ENCODE measurements at regions not wholly inside any gene's neighbourhood (a gene's known extent, or its start where the extent isn't known, plus 50 kb on each side); places are given as distances from the start of the nearest gene placed in this dataset.

DNA sequence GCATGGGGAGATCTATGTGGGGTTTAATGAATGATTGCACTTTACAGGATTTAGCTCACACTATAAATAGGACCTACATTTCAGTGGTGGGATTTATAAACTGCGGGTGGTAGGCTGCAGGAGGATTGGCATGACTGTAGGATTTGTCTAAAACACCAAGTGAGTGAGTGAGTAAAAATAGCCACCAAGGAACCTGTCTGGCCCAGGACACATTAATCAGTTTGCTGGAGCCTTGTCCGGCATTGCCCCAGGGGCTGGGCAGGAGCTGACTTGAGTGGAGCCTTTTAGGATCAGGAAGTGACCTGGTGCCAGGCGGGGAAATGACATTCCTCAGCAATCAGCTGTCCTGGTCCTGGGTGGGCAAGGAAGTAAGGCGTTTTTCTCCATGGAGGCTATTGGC, 193.9 kb upstream of the ADRA1D start:
- H3K27me3 Mint-ChIP-seq (ENCODE audit: low read depth), result no peaks in the 10 kb centered on the region
- no peak overlapping the region for H3K4me3 Mint-ChIP-seq
- DNase-seq (ENCODE audit: low spot score in 2 of 2, unreplicated experiment in 2 of 2), result no peak
- H3K27ac Mint-ChIP-seq, result no peak overlapping the region
- peaks cover 3% of the 10 kb centered on the region for H3K9me3 Mint-ChIP-seq
- TF ChIP-seq, protein P1, sequence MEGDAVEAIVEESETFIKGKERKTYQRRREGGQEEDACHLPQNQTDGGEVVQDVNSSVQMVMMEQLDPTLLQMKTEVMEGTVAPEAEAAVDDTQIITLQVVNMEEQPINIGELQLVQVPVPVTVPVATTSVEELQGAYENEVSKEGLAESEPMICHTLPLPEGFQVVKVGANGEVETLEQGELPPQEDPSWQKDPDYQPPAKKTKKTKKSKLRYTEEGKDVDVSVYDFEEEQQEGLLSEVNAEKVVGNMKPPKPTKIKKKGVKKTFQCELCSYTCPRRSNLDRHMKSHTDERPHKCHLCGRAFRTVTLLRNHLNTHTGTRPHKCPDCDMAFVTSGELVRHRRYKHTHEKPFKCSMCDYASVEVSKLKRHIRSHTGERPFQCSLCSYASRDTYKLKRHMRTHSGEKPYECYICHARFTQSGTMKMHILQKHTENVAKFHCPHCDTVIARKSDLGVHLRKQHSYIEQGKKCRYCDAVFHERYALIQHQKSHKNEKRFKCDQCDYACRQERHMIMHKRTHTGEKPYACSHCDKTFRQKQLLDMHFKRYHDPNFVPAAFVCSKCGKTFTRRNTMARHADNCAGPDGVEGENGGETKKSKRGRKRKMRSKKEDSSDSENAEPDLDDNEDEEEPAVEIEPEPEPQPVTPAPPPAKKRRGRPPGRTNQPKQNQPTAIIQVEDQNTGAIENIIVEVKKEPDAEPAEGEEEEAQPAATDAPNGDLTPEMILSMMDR (IDR thresholded peaks at IDR 0.05; ENCODE audit: unreplicated experiment), result no peak
- no peaks in the 10 kb centered on the region for H3K4me1 Mint-ChIP-seq
- H3K36me3 Mint-ChIP-seq, result no peaks in the 10 kb centered on the region

DNA sequence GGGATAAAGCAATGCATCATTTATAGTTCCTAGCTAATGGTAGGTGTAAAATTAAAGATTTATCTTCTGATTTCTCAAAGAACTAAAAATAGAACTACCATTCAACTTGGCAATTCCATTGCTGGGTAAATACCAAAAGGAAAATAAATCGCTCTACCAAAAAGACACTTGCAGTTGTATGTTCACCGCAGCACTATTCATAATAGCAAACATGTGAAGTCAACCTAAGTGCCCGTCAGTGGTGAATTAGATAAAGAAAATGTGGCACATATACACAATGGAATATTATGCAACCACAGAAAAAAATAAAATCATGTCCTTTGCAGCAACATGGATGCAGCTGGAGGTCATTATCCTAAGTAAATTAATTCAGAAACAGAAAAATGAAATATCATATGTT, 192.8 kb upstream of the ADRA1D start:
- H3K36me3 Mint-ChIP-seq, result no peaks in the 10 kb centered on the region
- H3K27ac Mint-ChIP-seq, result no peak overlapping the region
- no peak overlapping the region for H3K4me3 Mint-ChIP-seq
- H3K9me3 Mint-ChIP-seq, result peaks cover 3% of the 10 kb centered on the region
- no peak for DNase-seq (ENCODE audit: low spot score in 2 of 2, unreplicated experiment in 2 of 2)
- TF ChIP-seq, protein P1 (IDR thresholded peaks at IDR 0.05; ENCODE audit: unreplicated experiment), result no peak
- H3K4me1 Mint-ChIP-seq, result no peaks in the 10 kb centered on the region
- no peaks in the 10 kb centered on the region for H3K27me3 Mint-ChIP-seq (ENCODE audit: low read depth)

- TF ChIP-seq, protein P1 (IDR thresholded peaks at IDR 0.05; ENCODE audit: unreplicated experiment), result no peak
- Mint-ChIP-seq H3K27ac (no peak overlapping the region), H3K27me3 (ENCODE audit: low read depth) (no peaks in the 10 kb centered on the region), H3K4me1 (no peaks in the 10 kb centered on the region), H3K36me3 (no peaks in the 10 kb centered on the region), H3K4me3 (no peak overlapping the region), H3K9me3 (peaks cover 3% of the 10 kb centered on the region)
- no peak for DNase-seq (ENCODE audit: low spot score in 2 of 2, unreplicated experiment in 2 of 2)
Measured at GRCh38 chr20:4441191-4441590, 192.1 kb upstream of the ADRA1D start.

DNA sequence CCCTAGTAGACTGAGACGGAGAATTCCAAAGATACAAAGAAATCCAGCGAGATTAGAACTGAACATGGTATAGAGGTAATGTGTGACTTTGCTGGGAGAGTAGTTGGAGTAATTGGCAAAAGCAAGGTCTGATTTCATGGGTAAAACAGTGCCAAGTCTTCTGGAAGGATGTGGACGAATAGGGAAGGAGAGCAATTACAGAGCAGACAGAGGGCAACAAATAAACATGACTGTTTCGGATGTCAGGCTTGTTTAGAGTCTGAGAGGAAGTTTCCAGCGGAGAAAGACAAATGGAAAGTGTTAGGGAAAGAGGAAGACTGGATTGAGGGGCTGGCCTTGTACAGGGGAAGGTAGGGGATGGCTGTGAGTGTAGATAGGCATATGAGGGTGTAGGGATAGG, 190.4 kb upstream of the ADRA1D start:
- H3K27me3 Mint-ChIP-seq (ENCODE audit: low read depth), result no peaks in the 10 kb centered on the region
- H3K4me3 Mint-ChIP-seq, result no peak overlapping the region
- no peak for DNase-seq (ENCODE audit: low spot score in 2 of 2, unreplicated experiment in 2 of 2)

DNA sequence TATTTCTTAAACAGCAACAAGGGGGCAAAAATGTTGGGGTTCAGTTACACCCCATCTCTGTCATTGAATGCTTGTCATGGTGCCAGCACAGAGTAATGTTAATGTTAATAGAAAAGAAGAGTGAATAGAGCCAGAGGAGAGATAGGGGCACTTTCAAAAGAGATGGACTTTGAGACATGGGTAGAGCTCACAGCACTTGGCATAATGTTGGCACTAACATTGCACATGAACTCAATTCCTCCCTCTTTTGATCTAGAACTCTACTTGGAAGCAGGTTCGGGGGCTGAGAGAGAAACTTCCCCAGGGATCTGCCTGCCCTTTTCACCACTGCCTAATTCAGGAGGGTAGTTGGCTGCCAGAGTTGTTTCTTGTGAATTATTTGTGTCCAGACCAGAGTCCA, 188.0 kb upstream of the ADRA1D start:
- TF ChIP-seq, protein P1 (IDR thresholded peaks at IDR 0.05; ENCODE audit: unreplicated experiment), result no peak
- no peak overlapping the region for H3K27ac Mint-ChIP-seq
- no peak for DNase-seq (ENCODE audit: low spot score in 2 of 2, unreplicated experiment in 2 of 2)
- H3K27me3 Mint-ChIP-seq (ENCODE audit: low read depth), result no peaks in the 10 kb centered on the region
- H3K4me3 Mint-ChIP-seq, result no peak overlapping the region
- H3K9me3 Mint-ChIP-seq, result no peaks in the 10 kb centered on the region
- no peaks in the 10 kb centered on the region for H3K36me3 Mint-ChIP-seq
- H3K4me1 Mint-ChIP-seq, result peaks cover 4% of the 10 kb centered on the region

More for the DNA sequence above, 190.4 kb upstream of the ADRA1D start:
- TF ChIP-seq, protein P1 (IDR thresholded peaks at IDR 0.05; ENCODE audit: unreplicated experiment), result no peak
- H3K27ac Mint-ChIP-seq, result no peak overlapping the region
- H3K9me3 Mint-ChIP-seq, result peaks cover 3% of the 10 kb centered on the region
- no peaks in the 10 kb centered on the region for H3K36me3 Mint-ChIP-seq
- peaks cover 4% of the 10 kb centered on the region for H3K4me1 Mint-ChIP-seq

All from mesothelial cell of epicardium (in vitro differentiated cells).